Erythroblast (primary cell): ENCODE measurements at regions not wholly inside any gene's neighbourhood (a gene's known extent, or its start where the extent isn't known, plus 50 kb on each side); places are given as distances from the start of the nearest gene placed in this dataset.

Experiments used
- GATA1 ChIP-seq: IDR thresholded peaks from 2 replicates; pipeline ENCODE4 v1.6.1; 2011; ENCODE audit warnings: low read depth, mild to moderate bottlenecking, control low read depth, low read length, moderate library complexity
- POLR2A ChIP-seq: IDR thresholded peaks from 2 replicates; pipeline ENCODE4 v1.6.1; 2011; ENCODE audit warnings: mild to moderate bottlenecking, low read length

GRCh38 chr9:26677965-26678706, 214.5 kb downstream of the CAAP1 start:
- no peak for TF ChIP-seq POLR2A
- no peak for TF ChIP-seq GATA1
